Cerebellar nuclear complex (tissue), 1 donor: ENCODE measurements at regions not wholly inside any gene's neighbourhood (a gene's known extent, or its start where the extent isn't known, plus 50 kb on each side); places are given as distances from the start of the nearest gene placed in this dataset.
"Not testable (repeated sequence)": the region's sequence is repeated elsewhere in the genome, so short reads cannot be mapped to it uniquely, and the experiment has no call there.

Experiments used
- DNase-seq, 2 experiments: peaks; one replicate each; lab custom pipeline; 2025; lab: John Stamatoyannopoulos, UW

DNA sequence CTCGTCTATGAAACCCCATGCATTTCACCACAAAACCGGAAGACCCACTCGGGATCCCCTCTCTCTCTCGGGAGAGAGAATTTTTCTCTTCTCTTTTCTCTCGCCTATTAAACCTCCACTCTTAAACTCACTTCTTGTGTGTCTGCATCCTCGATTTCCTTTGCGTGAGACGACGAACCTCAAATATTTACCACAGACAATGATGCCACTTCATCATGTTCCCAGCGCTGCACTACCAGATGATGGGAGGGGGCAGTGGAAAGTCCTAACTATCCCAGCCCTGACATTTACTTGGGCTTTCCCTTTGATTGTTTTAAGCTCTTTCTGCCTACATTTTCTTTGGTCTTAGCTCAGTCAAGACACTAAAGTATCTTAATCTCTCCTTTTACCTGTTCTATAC lies 906.7 kb downstream of the GRID1 start:
- no peak for DNase-seq

DNA sequence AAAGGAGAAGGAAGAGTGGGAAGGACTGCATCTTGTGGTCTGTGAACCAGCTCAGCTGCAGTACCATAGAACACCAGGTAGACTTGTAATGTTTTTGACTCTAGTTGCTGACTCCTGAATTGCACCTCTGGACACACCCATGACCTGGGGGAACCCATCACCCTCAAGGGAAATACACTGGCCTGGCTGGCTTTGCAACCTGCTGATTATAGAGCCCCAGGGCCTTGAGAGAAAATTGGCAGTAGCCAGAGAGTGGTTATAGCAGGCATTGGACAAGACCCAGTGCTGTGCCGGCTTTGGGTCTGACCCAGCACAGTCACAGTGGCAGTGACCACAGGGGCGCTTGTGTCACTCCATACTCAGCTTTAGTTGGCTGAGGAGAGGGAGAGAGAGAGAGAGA lies 902.3 kb downstream of the GRID1 start:
- no peak for DNase-seq

DNA sequence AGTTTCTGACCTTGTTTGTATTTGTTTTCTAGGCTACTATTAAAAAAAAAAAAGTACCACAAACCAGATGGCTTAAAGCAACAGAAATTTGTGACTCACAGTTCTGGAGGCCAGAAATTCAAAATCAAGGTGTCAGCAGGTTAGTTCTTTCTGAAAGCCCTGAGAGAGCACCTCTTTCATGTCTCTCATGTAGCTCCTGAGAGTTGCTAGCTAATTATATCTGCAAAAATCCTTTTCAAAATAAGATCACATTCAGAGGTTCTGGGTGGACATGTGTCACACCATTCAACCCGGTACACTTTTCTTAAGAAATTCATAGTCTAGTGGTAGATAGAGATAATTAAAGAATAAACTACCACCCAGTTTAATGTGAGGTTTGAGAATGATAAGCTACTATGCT lies 888.6 kb downstream of the GRID1 start:
- no peak for DNase-seq

DNA sequence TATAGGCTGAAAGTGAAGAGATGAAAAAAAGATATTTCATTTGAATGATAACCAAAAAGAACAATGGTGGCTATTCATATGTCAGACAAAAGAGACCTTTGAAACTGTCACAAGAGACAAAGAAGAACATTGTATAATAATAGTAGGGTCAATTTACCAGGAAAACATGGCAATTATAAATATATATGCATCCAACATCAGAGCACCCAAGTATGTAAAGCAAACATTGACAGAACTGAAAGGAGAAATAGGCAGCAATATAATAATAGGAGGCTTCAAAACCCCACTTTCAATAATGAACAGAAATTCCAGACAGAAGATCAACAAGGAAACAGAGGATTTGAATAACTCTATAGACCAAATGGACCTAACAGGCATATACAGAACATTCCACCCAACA lies 876.2 kb downstream of the GRID1 start:
- no peak for DNase-seq

DNA sequence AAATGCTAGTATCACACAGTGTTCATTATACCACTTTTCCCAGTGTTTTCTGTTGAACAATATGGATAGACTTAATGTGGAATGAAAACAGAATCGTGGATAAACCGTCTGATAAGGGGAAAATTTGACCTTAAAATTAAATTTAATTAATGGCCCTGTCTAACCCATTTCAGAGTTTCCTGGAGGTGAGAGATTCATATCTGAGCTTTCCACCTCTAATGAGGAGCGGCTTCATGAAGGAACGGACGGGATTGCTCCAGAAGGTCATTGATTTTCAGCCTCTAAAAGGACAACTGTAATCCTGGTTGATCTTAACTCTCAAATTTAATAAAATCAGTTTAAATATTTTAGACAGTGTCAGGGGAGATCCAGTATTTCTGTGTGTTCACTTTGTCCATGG lies 874.9 kb downstream of the GRID1 start:
- DNase-seq: no peak

DNA sequence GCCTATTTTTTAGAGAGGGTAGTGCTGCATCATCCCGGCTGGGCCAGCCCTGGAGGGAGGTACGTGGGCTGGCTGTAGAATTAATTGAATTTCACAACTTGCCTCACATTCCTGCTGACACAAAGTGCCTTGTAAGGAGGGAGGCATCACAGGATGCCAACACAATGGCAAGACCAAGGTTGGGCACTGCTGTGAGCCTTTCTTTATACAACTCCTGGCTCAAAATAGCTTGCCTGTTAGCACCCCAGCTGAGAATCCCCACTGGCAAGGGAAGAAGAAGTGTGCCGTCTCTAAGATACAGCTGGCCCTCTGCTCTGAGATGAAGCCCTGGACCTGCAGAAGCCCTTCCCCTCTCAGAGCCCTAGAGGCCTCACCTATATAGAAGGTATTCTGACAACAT lies 873.9 kb downstream of the GRID1 start:
- no peak for DNase-seq

DNA sequence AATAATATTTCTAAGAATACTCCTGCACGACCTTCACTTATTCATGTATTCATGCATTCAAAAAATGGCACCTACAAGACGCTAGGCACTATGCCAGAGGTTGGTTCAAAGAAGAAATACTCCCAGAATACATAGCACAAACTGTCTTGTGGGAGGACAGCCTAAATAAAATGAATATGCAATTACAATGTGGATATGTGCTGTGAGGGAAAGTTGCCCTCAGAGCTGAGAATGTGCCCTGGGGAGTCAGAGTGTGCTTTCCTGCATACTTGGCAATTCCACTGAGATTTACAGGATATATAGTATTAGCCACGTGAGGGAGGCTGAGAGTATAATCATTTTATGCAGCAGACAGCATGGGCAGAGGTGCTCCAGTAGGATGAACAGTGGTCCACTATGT lies 872.9 kb downstream of the GRID1 start:
- no peak for DNase-seq

DNA sequence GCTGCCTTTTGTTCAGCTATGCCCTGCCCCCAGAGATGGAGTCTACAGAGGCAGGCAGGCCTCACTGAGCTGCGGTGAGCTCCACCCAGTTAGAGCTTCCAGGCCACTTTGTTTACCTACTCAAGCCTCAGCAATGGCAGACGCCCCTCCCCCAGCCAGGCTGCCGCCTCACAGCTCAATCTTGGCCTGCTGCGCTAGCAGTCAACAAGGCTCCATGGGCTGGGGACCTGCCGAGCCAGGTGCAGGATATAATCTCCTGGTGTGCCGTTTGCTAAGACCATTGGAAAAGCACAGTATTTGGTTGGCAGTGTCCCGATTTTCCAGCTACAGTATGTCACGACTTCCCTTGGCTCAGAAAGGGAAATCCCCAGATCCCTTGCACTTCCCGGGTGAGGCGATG lies 862.0 kb downstream of the GRID1 start:
- DNase-seq: not testable (repeated sequence)

DNA sequence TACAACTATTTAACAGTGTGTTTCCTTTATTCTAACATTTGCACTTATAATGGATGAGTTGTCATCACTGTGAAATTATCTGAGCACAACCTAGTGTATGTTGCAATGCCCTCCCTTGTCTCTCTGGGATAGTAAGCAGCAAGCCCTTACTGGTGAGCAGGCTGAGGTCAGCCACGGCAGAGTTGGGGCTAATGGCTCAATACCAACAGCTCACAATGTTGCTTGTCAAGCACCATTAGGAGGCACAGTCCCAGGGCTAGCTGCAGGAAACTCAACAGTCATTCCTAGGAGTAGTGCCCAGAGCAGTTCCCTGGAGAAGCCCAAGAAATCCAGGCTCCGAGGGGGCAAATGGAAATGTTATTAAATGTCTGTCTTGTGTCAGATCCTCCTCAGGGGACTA lies 858.4 kb downstream of the GRID1 start:
- DNase-seq: no peak

DNA sequence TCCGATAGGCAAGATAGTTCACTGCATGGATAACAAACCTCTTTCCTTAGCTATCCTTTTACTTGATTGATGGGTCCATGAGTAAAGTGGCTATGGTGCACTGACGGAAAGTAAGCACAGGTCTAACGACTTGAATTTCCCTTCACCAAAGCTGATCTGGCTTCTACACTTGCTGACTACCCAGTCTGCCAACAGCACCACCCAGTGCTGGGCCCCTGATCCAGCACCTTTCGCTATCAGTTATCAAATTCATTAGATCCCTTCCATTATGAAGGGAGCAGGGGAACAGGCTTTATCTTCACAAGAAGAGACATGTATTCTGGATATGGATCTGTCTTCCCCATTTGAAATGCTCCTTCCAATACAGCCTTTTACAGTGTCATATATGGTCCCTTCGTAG lies 855.9 kb downstream of the GRID1 start:
- DNase-seq: no peak

DNA sequence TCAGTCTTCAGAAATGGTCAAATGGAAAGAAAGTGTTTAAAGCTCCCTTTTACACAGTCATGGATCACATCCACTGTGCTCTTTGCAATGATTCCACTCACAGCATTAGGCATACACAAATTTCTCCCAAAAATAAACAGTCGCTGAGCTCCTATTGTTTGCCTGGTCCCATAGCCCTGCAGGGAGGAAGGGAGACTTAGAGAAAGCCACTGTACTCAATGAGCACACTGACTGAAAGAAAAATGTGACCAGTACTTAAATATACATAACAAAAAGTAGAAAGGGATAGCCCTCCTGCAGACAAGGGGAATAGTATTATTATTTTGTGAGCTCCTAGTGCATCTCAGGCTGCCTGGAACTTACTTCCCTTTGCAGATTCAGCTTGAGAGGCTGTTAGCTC lies 853.2 kb downstream of the GRID1 start:
- DNase-seq: no peak

DNA sequence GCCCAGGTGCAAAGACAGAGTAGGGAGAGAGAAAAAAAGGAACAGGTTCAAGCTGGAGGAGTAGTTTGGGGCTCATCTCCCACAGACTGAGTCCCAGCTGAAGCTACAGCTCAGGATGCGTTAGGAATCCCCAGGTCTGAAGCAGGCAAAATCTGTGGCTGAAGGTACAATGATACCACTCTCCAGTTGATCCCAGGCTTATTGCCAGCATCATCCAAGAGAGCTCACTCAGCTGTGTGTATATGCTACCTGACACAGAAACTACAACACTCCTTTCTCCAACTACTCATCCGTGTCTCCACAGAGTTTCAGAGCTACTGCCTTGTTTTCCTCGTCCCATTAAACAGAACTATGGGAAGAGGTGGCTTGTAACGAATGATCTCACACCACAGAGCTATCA lies 851.3 kb downstream of the GRID1 start:
- no peak for DNase-seq

DNA sequence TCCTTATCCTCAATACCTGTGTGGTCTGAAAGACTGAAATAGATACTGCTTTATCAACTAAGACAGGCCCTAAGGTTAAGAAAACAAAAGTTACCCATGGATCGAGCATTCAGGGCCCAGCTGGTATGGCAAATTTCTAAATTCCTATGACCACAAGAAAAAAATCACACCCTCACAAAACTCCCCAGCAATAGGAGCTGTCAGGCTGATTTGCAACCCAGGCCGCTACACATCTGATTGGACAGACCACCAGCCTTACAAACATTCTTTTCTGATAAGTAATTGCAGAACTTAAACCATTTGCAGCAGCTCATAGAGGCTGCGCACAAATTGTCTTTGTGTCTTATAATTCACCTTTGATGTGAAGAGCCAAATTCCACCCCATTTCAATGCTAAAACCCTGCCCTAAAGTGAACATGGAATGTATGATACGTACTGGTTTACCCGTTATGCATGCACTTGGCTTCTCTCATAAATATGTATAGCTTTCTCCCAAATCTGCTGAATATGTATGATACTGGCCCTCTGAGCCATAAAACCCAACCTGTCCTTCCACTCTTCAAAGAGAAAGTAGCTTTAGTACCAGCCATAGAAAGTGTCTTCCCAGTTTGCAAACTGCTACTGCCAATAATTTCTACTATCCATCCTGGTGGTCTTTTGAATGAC lies 842.5 kb downstream of the GRID1 start:
- no peak for DNase-seq

DNA sequence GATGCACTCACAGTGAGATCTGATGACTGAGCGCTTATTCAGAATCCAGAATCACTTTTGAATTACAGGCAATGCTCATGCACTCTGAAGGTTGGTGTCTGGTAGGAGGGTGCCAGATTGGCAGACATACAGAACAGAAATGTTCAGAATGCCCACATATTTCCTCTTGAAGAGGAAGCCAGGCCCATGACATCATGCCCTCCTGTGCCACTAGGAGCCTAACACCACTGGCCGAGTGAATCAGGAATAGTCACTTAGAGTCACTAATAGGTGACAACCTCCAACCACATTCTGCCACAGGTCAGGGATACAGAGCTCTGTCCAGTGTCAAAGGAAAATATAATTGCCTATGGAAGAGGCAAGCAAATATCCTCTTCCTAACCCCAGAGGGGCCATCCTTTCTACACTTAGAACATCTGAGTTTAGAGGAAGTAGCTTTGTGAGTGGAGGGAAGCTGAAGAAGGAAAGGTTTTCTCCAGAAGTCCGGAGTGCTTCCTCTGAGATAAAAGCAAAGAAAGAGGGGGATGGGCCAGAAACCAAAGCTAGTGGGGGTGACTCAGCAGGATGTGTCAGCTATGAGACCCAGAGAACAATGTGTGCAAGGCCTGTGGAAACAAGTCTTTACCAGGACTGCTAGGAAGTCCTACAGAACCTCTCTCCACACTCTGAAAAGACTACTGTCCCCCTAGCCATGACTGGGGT lies 838.8 kb downstream of the GRID1 start:
- no peak for DNase-seq

DNA sequence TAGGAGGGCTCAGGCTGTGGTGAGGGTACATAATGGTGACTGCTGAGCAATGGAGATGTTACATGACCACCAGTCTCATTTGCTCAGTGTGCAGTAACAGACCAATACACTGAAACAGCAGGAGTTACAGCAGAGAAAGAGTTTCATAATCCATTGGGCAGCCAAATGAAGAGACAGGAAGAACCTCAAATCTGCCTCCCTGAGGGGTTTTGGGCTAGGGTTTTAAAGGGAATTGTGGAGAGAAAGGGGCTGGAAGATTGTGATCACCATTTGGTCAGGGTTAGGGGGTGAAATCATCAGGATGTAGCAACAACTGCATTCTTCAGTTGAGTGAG lies 838.3 kb downstream of the GRID1 start:
- DNase-seq: no peak

DNA sequence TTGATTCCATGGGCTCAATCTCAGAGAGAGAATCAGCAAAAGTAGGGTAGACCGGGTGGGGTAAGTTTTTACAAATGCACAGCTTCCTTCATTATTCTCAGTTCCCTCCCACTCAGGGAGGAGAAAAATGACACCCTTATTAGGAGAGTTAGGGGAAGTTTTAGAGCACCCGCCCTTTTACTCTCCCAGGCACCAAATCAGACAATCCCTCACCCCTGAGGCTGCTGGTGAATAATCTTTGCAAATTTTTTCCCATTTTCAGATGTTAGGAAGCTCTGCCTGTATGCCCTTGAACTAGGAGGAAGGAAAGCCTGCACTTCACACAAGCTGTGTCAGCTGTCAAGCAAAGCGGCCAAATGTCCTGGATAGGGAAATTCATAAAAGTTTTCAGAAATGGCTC lies 834.9 kb downstream of the GRID1 start:
- no peak for DNase-seq

DNA sequence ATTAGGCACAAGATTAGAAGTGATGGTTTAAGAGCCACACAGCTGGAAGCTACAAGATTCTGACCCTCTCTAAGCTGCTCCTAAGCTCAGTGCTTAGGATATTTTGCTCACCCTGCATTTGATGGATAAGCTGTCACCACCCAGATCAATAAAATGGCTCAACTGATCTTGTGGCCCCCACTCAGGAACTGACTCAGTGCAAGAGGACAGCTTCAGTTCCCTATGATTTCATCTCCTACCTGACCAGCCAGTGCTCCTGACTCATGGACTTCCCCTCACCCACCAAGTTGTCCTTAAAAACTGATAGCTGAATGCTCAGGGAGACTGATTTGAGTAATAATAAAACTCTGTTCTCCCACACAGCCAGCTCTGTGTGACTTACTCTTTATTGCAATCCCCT lies 833.8 kb downstream of the GRID1 start:
- no peak for DNase-seq

DNA sequence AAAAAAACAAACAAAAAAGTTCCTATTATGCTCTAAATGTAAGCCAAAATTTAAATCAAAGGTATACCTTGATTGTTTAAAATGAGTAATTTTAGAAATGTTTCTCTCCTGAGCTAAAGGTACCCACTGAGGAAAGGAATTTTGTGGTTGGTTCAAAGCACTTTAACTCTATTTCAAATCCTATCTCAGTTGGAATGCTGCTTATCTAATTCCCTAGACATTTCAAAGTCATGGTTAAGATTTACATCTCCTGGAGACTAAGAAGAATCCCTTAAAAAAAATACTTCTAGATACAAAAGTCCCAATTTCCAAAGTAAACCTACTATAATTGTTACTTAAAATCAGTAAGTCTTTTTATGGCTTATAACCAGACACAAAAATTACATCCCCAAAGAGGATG lies 830.7 kb downstream of the GRID1 start:
- no peak for DNase-seq

DNA sequence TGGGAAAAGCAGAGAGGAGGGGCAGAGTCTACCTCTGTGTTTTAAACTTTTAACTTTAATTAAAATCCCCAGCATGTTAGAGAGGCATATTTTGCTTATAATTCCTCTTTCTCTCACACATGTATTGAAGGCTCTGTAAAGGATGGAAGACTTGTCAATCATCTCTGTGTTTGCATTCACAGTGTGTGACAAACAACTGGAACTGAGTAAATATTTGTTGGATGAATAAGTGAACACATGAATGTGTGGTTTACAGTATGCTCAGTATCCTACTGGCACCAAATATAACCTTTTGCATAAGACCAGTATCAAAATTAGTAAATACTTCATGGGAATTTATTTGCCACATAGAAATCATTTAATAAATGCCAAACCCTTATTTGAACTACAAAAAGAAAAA lies 829.0 kb downstream of the GRID1 start:
- no peak for DNase-seq

DNA sequence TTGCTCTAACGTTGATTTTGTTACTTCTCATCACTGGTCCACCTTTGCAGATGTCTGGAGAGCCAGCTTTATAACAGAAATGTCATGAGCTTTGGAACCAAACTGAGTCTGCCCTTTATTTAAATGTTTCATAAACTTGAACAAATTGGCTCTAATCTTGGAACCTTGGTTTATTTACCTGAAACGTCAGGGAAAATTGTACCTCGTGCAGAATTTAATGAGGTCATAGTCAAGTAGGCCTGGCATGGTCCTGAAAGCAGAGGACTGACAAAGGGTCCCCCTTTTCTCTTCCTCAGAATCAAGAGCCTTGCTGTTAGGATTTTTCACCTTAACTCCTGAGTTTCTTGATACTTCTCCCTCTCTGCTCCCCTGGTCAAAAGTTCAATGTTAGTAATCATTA lies 828.0 kb downstream of the GRID1 start:
- no peak for DNase-seq

DNA sequence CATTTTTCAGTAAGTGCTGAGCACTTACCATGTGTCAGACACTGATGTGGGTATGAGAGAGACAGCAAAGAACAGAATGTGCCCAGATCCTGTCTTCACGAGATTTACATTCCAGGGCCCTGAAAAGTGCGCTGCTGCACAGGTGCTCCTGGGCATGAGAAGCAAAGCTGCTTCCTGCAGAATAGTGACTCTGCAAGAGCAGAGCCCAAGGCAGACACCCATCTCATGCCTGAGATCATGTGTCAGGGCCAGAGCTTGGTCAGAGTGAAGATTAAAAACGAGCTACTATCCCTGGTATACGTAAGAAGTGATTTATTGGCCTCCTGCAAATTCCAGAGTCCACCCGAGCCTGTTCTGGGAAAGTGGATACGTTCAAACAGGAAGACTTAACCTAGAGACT lies 824.4 kb downstream of the GRID1 start:
- no peak for DNase-seq

DNA sequence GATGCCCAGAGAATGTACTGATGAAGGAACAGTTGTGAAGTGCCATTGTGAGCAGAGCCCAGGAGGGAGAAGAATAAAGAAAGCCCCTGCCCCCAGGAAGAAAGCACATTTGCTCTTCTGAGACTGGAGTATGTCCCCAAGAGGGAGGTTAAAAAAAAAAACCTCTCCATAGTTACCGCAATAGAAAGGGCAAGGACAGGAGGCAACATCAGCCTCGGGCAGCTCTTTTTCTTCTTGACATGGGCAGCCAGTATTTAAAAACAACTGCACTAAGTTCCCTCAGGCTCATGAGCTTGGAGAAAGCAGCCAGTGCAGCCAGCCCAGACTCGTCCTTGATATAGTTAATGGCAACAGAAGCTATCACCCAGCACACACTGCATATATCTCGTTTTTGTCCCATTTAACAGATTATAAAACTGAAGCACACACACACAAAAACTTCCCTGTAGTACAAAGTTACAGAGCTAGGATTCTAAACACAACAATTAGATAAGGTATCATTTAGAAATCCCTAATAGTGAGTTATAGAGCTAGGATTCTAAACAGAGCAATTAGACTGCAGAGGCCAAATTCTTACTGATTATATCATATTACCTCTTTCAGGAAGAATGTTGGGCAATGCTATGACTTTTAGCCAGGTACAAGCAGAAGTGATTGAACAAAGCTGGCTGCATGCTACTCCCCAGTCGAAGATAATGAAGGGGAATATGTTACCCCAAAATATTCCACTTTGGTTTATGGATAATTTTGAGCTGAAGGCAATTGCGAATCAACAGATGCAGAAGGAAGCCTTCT lies 823.5 kb downstream of the GRID1 start:
- DNase-seq: no peak

DNA sequence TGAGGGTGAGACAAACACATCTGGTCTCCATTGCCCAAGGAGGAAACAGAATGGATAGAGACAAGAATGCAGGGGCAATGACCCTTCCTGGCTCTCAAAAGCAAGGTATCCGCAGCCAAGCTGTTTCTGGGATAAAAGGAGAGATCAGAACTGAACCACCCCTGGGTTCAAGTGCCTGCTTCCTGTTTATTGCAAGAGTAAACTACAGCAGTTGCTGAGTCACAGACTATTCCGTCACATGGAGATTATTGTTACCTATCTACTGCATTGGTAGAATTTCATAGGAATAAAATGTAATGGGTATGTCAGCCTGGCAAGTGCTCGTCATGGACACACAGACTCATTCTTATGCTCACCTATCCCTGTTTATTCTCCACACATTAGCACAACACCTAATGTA lies 821.6 kb downstream of the GRID1 start:
- no peak for DNase-seq
